Endothelial cell of umbilical vein (primary cell): ENCODE measurements at regions not wholly inside any gene's neighbourhood (a gene's known extent, or its start where the extent isn't known, plus 50 kb on each side); places are given as distances from the start of the nearest gene placed in this dataset.

ENCODE experiments used
- BruUV-seq: library from RNA; stranded (reverse); fragments of 400-500 nt; replicated peaks from 2 replicates; lab custom pipeline; 2021; lab: Mats Ljungman, UMichigan
- CTCF ChIA-PET: fragments of 300-600, 350-600 bp; sonication (Branson Sonifier 250); formaldehyde crosslinking; loops from one replicate; lab custom pipeline; 2021; ENCODE audit warnings: antibody characterized with exemption, inconsistent platforms; lab: Charles Lee
- POLR2A ChIA-PET: fragments of 300-600, 350-600 bp; sonication (Branson Sonifier 250); formaldehyde crosslinking; loops from one replicate; lab custom pipeline; 2021; ENCODE audit warnings: antibody characterized with exemption, inconsistent platforms; lab: Charles Lee
- DNase-seq: peaks from one replicate; pipeline ENCODE4 v3.0.0-alpha.2; 2011; ENCODE audit warnings: low read depth, low spot score
- FAIRE-seq: peaks from 2 replicates; lab custom pipeline; 2011; peaks lifted over from hg19 to GRCh38; lab: Jason Lieb, UNC
- H2AFZ ChIP-seq: 2 replicates; pipeline ENCODE4 v1.6.0; 2012; ENCODE audit warnings: low read depth, low read length, control low read depth, inconsistent platforms
- H3K27ac ChIP-seq: 2 replicates; pipeline ENCODE4 v1.5.1; 2011; ENCODE audit warnings: low read depth, mild to moderate bottlenecking, control low read depth, low read length, moderate library complexity; ENCODE audit not compliant: insufficient read depth
- H3K27me3 ChIP-seq, 2 experiments: 2 replicates each; pipeline versions ENCODE4 v1.6.0 to v1.6.1; 2011; ENCODE audit warnings: low read length in 2 of 2, mixed read lengths in 1 of 2; ENCODE audit not compliant: control insufficient read depth in 2 of 2, insufficient read depth in 2 of 2
- H3K36me3 ChIP-seq, 2 experiments: 2 replicates in 1 of 2; 3 replicates in 1 of 2; pipeline ENCODE4 v1.5.1; 2011; ENCODE audit warnings: low read length in 2 of 2, mild to moderate bottlenecking in 1 of 2, moderate library complexity in 1 of 2; ENCODE audit not compliant: control insufficient read depth in 2 of 2, insufficient read depth in 2 of 2; ENCODE audit errors: extremely low read depth in 1 of 2
- H3K4me1 ChIP-seq: 3 replicates; pipeline ENCODE4 v1.5.1; 2011; ENCODE audit warnings: mild to moderate bottlenecking, low read length; ENCODE audit not compliant: control insufficient read depth, insufficient read depth; ENCODE audit errors: extremely low read depth
- H3K4me2 ChIP-seq: 2 replicates; pipeline ENCODE4 v1.6.1; 2011; ENCODE audit warnings: low read length, control low read depth, mixed read lengths; ENCODE audit not compliant: insufficient read depth
- H3K4me3 ChIP-seq, 3 experiments: fragments of 200-600 bp in 1 of 3; sonication (generic), shearing (Covaris generic) in 1 of 3; replicated peaks in 1 of 3; 2 replicates each; pipeline ENCODE4 v1.5.1; 2011 to 2016; ENCODE audit warnings: control low read depth in 3 of 3, low read length in 3 of 3, mild to moderate bottlenecking in 2 of 3, inconsistent platforms in 1 of 3, low read depth in 1 of 3, moderate library complexity in 1 of 3; ENCODE audit not compliant: insufficient read depth in 1 of 3
- H3K79me2 ChIP-seq: 2 replicates; pipeline ENCODE4 v1.6.0; 2012; ENCODE audit warnings: low read length, inconsistent platforms; ENCODE audit not compliant: control insufficient read depth, insufficient read depth
- H3K9ac ChIP-seq: replicated peaks from 2 replicates; pipeline ENCODE3; 2011; ENCODE audit warnings: low read length, control low read depth; ENCODE audit not compliant: insufficient read depth; ENCODE audit errors: extremely low read depth
- H3K9me1 ChIP-seq: replicated peaks from 3 replicates; pipeline ENCODE4 v1.6.0; 2011; ENCODE audit warnings: mild to moderate bottlenecking, low read length; ENCODE audit not compliant: control insufficient read depth, insufficient read depth; ENCODE audit errors: extremely low read depth
- H3K9me3 ChIP-seq: replicated peaks from 2 replicates; pipeline ENCODE4 v1.5.1; 2012; ENCODE audit warnings: low read length, inconsistent platforms; ENCODE audit not compliant: control insufficient read depth, insufficient read depth
- H4K20me1 ChIP-seq: replicated peaks from 2 replicates; pipeline ENCODE3; 2011; ENCODE audit warnings: mild to moderate bottlenecking, low read length; ENCODE audit not compliant: control insufficient read depth, insufficient read depth; ENCODE audit errors: extremely low read depth
- EZH2 ChIP-seq: IDR thresholded peaks from 2 replicates; pipeline ENCODE4 v1.6.1; 2012; ENCODE audit warnings: borderline replicate concordance, low read depth, mild to moderate bottlenecking, moderate library complexity, low read length, inconsistent platforms; ENCODE audit not compliant: severe bottlenecking
- FOS ChIP-seq: IDR thresholded peaks from 2 replicates; pipeline ENCODE4 v1.6.1; 2011; ENCODE audit warnings: mild to moderate bottlenecking, low read length, moderate library complexity, borderline replicate concordance; ENCODE audit not compliant: insufficient read depth
- GATA2 ChIP-seq: IDR thresholded peaks from 2 replicates; pipeline ENCODE4 v1.7.0; 2011; ENCODE audit warnings: low read depth, mild to moderate bottlenecking, moderate library complexity, mixed read lengths, low read length; ENCODE audit not compliant: insufficient read length, insufficient read depth
- JUN ChIP-seq: IDR thresholded peaks from 2 replicates; pipeline ENCODE4 v1.6.1; 2011; ENCODE audit warnings: borderline replicate concordance, low read depth; ENCODE audit not compliant: insufficient read length, insufficient read depth
- MAX ChIP-seq: IDR thresholded peaks from 2 replicates; pipeline ENCODE4 v1.6.1; 2011; ENCODE audit not compliant: insufficient read depth, insufficient read length
- MYC ChIP-seq: IDR thresholded peaks from one replicate; pipeline ENCODE4 v1.6.1; 2011; ENCODE audit warnings: mild to moderate bottlenecking, low read depth, low read length
- POLR2A ChIP-seq: IDR thresholded peaks from 2 replicates; pipeline ENCODE4 v1.6.1; 2012; ENCODE audit warnings: low read depth, mild to moderate bottlenecking, control low read depth, low read length
- POLR2AphosphoS5 ChIP-seq: IDR thresholded peaks from 2 replicates; pipeline ENCODE4 v1.6.1; 2012; ENCODE audit warnings: low read depth, mild to moderate bottlenecking, control low read depth, low read length, moderate library complexity; ENCODE audit not compliant: insufficient read depth
- dilution Hi-C: fragments of 300-500 bp; cut with MboI; formaldehyde crosslinking; loops from one replicate; pipeline ENCODE4 v1.15.0; 2019; ENCODE audit warnings: low sequenced_read_pairs; ENCODE audit not compliant: extremely low pct_ligation_motif_present
- intact Hi-C: fragments of 100-400 bp; cut with micrococcal nuclease; formaldehyde crosslinking; loops from one replicate; pipeline ENCODE4 v1.10.0; 2022
- TF ChIP-seq, protein P1 (sequence below), 2 donors: IDR thresholded peaks; 1 replicate in 1 of 2; 2 replicates in 1 of 2; pipeline ENCODE4 v1.5.1; 2011; ENCODE audit warnings: low read length in 2 of 2, mild to moderate bottlenecking in 2 of 2, moderate library complexity in 2 of 2, control low read depth in 1 of 2, inconsistent platforms in 1 of 2, low read depth in 1 of 2; ENCODE audit not compliant: insufficient read depth in 1 of 2; ENCODE audit errors: extremely low read depth in 1 of 2

DNA sequence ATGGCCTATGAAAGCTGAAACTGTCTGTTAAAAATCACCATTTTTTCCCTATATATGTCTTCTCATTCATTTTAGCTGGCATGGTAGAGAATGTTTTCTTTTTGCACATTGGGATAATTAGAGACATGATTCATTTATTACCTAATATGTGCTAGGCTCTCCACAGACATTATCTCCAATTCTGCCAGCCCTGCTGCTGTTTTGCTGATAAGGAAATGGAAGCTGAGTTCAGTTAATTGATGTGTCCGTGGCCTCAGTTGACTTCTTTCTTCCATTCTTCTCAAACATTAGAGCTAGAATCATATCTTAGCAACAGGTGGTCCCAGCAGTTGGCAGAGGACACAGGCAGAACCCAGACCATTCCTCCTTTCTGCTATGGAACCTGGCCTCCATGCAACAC lies 644.1 kb upstream of the CITED2 start:
- H3K27me3 ChIP-seq, result no peaks in the 10 kb centered on the region
- TF ChIP-seq MYC (no peak), FOS (no peak), EZH2 (no peak), MAX (no peak), POLR2AphosphoS5 (no peak), POLR2A (no peak), JUN (no peak), GATA2 (no peak)
- TF ChIP-seq, protein P1, sequence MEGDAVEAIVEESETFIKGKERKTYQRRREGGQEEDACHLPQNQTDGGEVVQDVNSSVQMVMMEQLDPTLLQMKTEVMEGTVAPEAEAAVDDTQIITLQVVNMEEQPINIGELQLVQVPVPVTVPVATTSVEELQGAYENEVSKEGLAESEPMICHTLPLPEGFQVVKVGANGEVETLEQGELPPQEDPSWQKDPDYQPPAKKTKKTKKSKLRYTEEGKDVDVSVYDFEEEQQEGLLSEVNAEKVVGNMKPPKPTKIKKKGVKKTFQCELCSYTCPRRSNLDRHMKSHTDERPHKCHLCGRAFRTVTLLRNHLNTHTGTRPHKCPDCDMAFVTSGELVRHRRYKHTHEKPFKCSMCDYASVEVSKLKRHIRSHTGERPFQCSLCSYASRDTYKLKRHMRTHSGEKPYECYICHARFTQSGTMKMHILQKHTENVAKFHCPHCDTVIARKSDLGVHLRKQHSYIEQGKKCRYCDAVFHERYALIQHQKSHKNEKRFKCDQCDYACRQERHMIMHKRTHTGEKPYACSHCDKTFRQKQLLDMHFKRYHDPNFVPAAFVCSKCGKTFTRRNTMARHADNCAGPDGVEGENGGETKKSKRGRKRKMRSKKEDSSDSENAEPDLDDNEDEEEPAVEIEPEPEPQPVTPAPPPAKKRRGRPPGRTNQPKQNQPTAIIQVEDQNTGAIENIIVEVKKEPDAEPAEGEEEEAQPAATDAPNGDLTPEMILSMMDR (IDR thresholded peaks at IDR 0.05; ENCODE audit: extremely low read depth in 1 of 2, insufficient read depth in 1 of 2, low read depth in 1 of 2, low read length in 2 of 2), result no peak
- H3K9me3 ChIP-seq, result no peaks in the 10 kb centered on the region
- no peak overlapping the region for H2AFZ ChIP-seq
- no peak overlapping the region for H3K4me3 ChIP-seq
- H3K4me1 ChIP-seq, result no peaks in the 10 kb centered on the region
- no TSS peak for BruUV-seq
- POLR2A ChIA-PET, result no interaction called here
- FAIRE-seq (no peak), DNase-seq (peak; percentile 19)
- no peaks in the 10 kb centered on the region for H3K79me2 ChIP-seq
- no peaks in the 10 kb centered on the region for H3K36me3 ChIP-seq
- H3K27ac ChIP-seq, result no peak overlapping the region
- no peaks in the 10 kb centered on the region for H4K20me1 ChIP-seq
- H3K4me2 ChIP-seq, result no peak overlapping the region
- H3K9me1 ChIP-seq, result no peaks in the 10 kb centered on the region
- CTCF ChIA-PET, result interaction anchor here (0.9 to 1.6 kb wide), 2 partner anchors 10 to 799 kb away, joined by 3 to 4 read pairs; no protein-coding TSS in a partner anchor
- dilution Hi-C loops, result no loop called here
- intact Hi-C loops, result no loop called here
- no peak overlapping the region for H3K9ac ChIP-seq
